ENCODE measurements at regions not wholly inside any gene's neighbourhood (a gene's known extent, or its start where the extent isn't known, plus 50 kb on each side); places are given as distances from the start of the nearest gene placed in this dataset.

DNA sequence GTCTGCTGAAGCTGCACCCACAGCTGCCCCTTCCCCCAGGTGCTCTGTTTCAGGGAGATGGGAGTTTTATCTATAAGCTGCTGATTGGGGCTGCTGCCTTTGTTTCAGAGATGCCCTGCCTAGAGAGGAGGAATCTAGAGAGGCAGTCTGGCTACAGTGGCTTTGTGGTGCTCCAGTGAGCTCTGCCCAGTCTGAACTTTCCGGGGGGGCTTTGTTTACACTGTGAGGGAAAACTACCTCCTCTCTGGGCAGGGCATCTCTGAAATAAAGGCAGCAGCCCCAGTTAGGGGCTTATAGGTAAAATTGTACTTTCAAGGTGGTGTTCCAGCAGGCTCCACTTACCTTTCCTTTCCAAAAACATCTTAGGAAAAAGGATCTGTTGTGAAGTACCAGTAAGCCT lies 242.2 kb downstream of the SPRY1 start:
- TF ChIP-seq, protein P1, sequence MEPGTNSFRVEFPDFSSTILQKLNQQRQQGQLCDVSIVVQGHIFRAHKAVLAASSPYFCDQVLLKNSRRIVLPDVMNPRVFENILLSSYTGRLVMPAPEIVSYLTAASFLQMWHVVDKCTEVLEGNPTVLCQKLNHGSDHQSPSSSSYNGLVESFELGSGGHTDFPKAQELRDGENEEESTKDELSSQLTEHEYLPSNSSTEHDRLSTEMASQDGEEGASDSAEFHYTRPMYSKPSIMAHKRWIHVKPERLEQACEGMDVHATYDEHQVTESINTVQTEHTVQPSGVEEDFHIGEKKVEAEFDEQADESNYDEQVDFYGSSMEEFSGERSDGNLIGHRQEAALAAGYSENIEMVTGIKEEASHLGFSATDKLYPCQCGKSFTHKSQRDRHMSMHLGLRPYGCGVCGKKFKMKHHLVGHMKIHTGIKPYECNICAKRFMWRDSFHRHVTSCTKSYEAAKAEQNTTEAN (CRISPR knock-in tag; IDR thresholded peaks at IDR 0.05) = no peak
- TF ChIP-seq ZNF671 (CRISPR knock-in tag; IDR thresholded peaks at IDR 0.05) (no peak), RELA (CRISPR knock-in tag; IDR thresholded peaks at IDR 0.05; ENCODE audit: borderline replicate concordance) (no peak), E2F1 (CRISPR knock-in tag; IDR thresholded peaks at IDR 0.05) (no peak), ZNF232 (CRISPR knock-in tag; IDR thresholded peaks at IDR 0.05) (no peak), JUN (CRISPR knock-in tag; IDR thresholded peaks at IDR 0.05) (no peak), GABPB1 (CRISPR knock-in tag; IDR thresholded peaks at IDR 0.05) (no peak), FOXK1 (CRISPR knock-in tag; IDR thresholded peaks at IDR 0.05) (no peak), CREB1 (CRISPR knock-in tag; IDR thresholded peaks at IDR 0.05) (no peak), CREM (CRISPR knock-in tag; IDR thresholded peaks at IDR 0.05) (no peak)
- TF ChIP-seq, protein P2, sequence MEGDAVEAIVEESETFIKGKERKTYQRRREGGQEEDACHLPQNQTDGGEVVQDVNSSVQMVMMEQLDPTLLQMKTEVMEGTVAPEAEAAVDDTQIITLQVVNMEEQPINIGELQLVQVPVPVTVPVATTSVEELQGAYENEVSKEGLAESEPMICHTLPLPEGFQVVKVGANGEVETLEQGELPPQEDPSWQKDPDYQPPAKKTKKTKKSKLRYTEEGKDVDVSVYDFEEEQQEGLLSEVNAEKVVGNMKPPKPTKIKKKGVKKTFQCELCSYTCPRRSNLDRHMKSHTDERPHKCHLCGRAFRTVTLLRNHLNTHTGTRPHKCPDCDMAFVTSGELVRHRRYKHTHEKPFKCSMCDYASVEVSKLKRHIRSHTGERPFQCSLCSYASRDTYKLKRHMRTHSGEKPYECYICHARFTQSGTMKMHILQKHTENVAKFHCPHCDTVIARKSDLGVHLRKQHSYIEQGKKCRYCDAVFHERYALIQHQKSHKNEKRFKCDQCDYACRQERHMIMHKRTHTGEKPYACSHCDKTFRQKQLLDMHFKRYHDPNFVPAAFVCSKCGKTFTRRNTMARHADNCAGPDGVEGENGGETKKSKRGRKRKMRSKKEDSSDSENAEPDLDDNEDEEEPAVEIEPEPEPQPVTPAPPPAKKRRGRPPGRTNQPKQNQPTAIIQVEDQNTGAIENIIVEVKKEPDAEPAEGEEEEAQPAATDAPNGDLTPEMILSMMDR (IDR thresholded peaks at IDR 0.05) = no peak
- TF ChIP-seq, protein P3, sequence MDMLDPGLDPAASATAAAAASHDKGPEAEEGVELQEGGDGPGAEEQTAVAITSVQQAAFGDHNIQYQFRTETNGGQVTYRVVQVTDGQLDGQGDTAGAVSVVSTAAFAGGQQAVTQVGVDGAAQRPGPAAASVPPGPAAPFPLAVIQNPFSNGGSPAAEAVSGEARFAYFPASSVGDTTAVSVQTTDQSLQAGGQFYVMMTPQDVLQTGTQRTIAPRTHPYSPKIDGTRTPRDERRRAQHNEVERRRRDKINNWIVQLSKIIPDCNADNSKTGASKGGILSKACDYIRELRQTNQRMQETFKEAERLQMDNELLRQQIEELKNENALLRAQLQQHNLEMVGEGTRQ (CRISPR knock-in tag; IDR thresholded peaks at IDR 0.05) = no peak
- TF ChIP-seq, protein P4, sequence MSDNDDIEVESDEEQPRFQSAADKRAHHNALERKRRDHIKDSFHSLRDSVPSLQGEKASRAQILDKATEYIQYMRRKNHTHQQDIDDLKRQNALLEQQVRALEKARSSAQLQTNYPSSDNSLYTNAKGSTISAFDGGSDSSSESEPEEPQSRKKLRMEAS (CRISPR knock-in tag; IDR thresholded peaks at IDR 0.05) = no peak

All from WTC11 (cell line).